Caco-2 (cell line): ENCODE measurements at regions not wholly inside any gene's neighbourhood (a gene's known extent, or its start where the extent isn't known, plus 50 kb on each side); places are given as distances from the start of the nearest gene placed in this dataset.

Experiments used
- BruUV-seq: library from RNA; stranded (reverse); fragments of 400-500 nt; replicated peaks from 2 replicates; lab custom pipeline; 2021; lab: Mats Ljungman, UMichigan
- CTCF ChIA-PET: fragments of 300-600 bp; sonication (Branson Sonifier 250); formaldehyde crosslinking; loops from one replicate; lab custom pipeline; 2022; ENCODE audit warnings: antibody characterized with exemption; lab: Charles Lee
- POLR2A ChIA-PET: fragments of 300-600 bp; sonication (Branson Sonifier 250); formaldehyde crosslinking; loops from one replicate; lab custom pipeline; 2022; ENCODE audit warnings: antibody characterized with exemption; lab: Charles Lee
- DNase-seq, 2 experiments: peaks; one replicate each; pipeline versions ENCODE4 v3.0.0 to v3.0.0-alpha.2; 2020 to 2022
- H3K27me3 ChIP-seq: replicated peaks from 2 replicates; pipeline ENCODE4 v1.6.0; 2011; ENCODE audit warnings: low read length; ENCODE audit not compliant: control insufficient read depth, insufficient read depth
- H3K36me3 ChIP-seq: 2 replicates; pipeline ENCODE4 v1.5.1; 2011; ENCODE audit warnings: low read length; ENCODE audit not compliant: control insufficient read depth, insufficient read depth
- H3K4me1 ChIP-seq: fragments of 250-450 bp; sonication (Bioruptor Pico); 2 replicates; pipeline ENCODE4 v1.5.1; 2020; ENCODE audit warnings: mild to moderate bottlenecking
- H3K4me3 ChIP-seq: 2 replicates; pipeline ENCODE4 v1.5.1; 2011; ENCODE audit warnings: low read depth, mild to moderate bottlenecking, control low read depth, low read length
- H3K9me3 ChIP-seq: fragments of 250-450 bp; sonication (Bioruptor Pico); 2 replicates; pipeline ENCODE4 v1.5.1; 2020; ENCODE audit warnings: mild to moderate bottlenecking, moderate library complexity
- H3K27ac Mint-ChIP-seq: one replicate; pipeline ENCODE4 v1.8.0; 2022; ENCODE audit warnings: mixed read lengths; ENCODE audit not compliant: unreplicated experiment
- H3K27me3 Mint-ChIP-seq: one replicate; pipeline ENCODE4 v1.8.0; 2022; ENCODE audit warnings: mixed read lengths; ENCODE audit not compliant: insufficient read depth, unreplicated experiment
- H3K36me3 Mint-ChIP-seq: one replicate; pipeline ENCODE4 v1.8.0; 2022; ENCODE audit warnings: mild to moderate bottlenecking, mixed read lengths; ENCODE audit not compliant: insufficient read depth, unreplicated experiment
- H3K4me1 Mint-ChIP-seq: one replicate; pipeline ENCODE4 v1.8.0; 2022; ENCODE audit warnings: low read depth, mixed read lengths; ENCODE audit not compliant: unreplicated experiment
- H3K4me3 Mint-ChIP-seq: one replicate; pipeline ENCODE4 v1.8.0; 2022; ENCODE audit warnings: mild to moderate bottlenecking, moderate library complexity, mixed read lengths; ENCODE audit not compliant: unreplicated experiment
- H3K9me3 Mint-ChIP-seq: one replicate; pipeline ENCODE4 v1.8.0; 2022; ENCODE audit warnings: mixed read lengths; ENCODE audit not compliant: unreplicated experiment
- CTCF ChIP-seq, 2 experiments: fragments of 200-600 bp in 1 of 2; IDR thresholded peaks; 1 replicate in 1 of 2; 2 replicates in 1 of 2; pipeline versions ENCODE4 v1.5.1 to v1.8.0; 2011 to 2022; ENCODE audit warnings: antibody characterized with exemption in 1 of 2, control low read depth in 1 of 2, inconsistent platforms in 1 of 2, low read depth in 1 of 2, low read length in 1 of 2, mild to moderate bottlenecking in 1 of 2, moderate library complexity in 1 of 2; ENCODE audit not compliant: insufficient read depth in 1 of 2, severe bottlenecking in 1 of 2, unreplicated experiment in 1 of 2
- intact Hi-C: fragments of 100-400 bp; cut with micrococcal nuclease; formaldehyde crosslinking; loops from one replicate; pipeline ENCODE4 v1.10.0; 2022; ENCODE audit not compliant: unreplicated experiment

GRCh38 chr2:154588838-154589237 lies 109.7 kb upstream of the KCNJ3 start:
- H3K9me3 Mint-ChIP-seq, result no peaks in the 10 kb centered on the region
- no peak overlapping the region for H3K4me3 ChIP-seq
- no peaks in the 10 kb centered on the region for H3K36me3 ChIP-seq
- no peaks in the 10 kb centered on the region for H3K9me3 ChIP-seq
- H3K27ac Mint-ChIP-seq, result no peak overlapping the region
- H3K27me3 ChIP-seq, result no peaks in the 10 kb centered on the region
- no peak for DNase-seq
- intact Hi-C loops, result no loop called here
- peaks cover 2% of the 10 kb centered on the region for H3K27me3 Mint-ChIP-seq
- CTCF ChIA-PET, result interaction anchor here (0.7 kb wide), 1 partner anchor 40 kb away, joined by 7 read pairs; no protein-coding TSS in a partner anchor
- POLR2A ChIA-PET, result no interaction called here
- no peaks in the 10 kb centered on the region for H3K4me1 Mint-ChIP-seq
- TF ChIP-seq CTCF (IDR thresholded peaks at IDR 0.05; ENCODE audit: insufficient read depth in 1 of 2, low read depth in 1 of 2, low read length in 1 of 2, severe bottlenecking in 1 of 2, unreplicated experiment in 1 of 2), result no peak
- BruUV-seq, result no TSS peak
- no peaks in the 10 kb centered on the region for H3K4me1 ChIP-seq
- H3K4me3 Mint-ChIP-seq, result no peak overlapping the region
- no peaks in the 10 kb centered on the region for H3K36me3 Mint-ChIP-seq

- Histone ChIP-seq H3K36me3 (no peaks in the 10 kb centered on the region), H3K4me3 (no peak overlapping the region), H3K9me3 (no peaks in the 10 kb centered on the region), H3K4me1 (no peaks in the 10 kb centered on the region), H3K27me3 (no peaks in the 10 kb centered on the region)
- Mint-ChIP-seq H3K9me3 (no peaks in the 10 kb centered on the region), H3K4me3 (no peak overlapping the region), H3K27me3 (peaks cover 5% of the 10 kb centered on the region), H3K27ac (no peak overlapping the region), H3K36me3 (no peaks in the 10 kb centered on the region), H3K4me1 (no peaks in the 10 kb centered on the region)
- intact Hi-C loops, result no loop called here
- ChIA-PET POLR2A (no interaction called here), CTCF (no interaction called here)
- TF ChIP-seq CTCF (IDR thresholded peaks at IDR 0.05; ENCODE audit: insufficient read depth in 1 of 2, low read depth in 1 of 2, low read length in 1 of 2, severe bottlenecking in 1 of 2, unreplicated experiment in 1 of 2), result no peak
- BruUV-seq, result no TSS peak
- DNase-seq, result no peak
Measured at GRCh38 chr2:154589514-154589913, 109.0 kb upstream of the KCNJ3 start.

GRCh38 chr2:154591294-154591820 lies 107.1 kb upstream of the KCNJ3 start:
- no peaks in the 10 kb centered on the region for H3K36me3 ChIP-seq
- H3K27me3 Mint-ChIP-seq, result peaks cover 5% of the 10 kb centered on the region
- ChIA-PET CTCF (no interaction called here), POLR2A (no interaction called here)
- H3K27me3 ChIP-seq, result no peaks in the 10 kb centered on the region
- no peaks in the 10 kb centered on the region for H3K9me3 Mint-ChIP-seq
- DNase-seq, result no peak
- no peaks in the 10 kb centered on the region for H3K4me1 Mint-ChIP-seq
- TF ChIP-seq CTCF (IDR thresholded peaks at IDR 0.05; ENCODE audit: insufficient read depth in 1 of 2, low read depth in 1 of 2, low read length in 1 of 2, severe bottlenecking in 1 of 2, unreplicated experiment in 1 of 2), result no peak
- H3K4me3 Mint-ChIP-seq, result no peak overlapping the region
- no peaks in the 10 kb centered on the region for H3K9me3 ChIP-seq
- no TSS peak for BruUV-seq
- H3K4me1 ChIP-seq, result no peaks in the 10 kb centered on the region
- no peak overlapping the region for H3K4me3 ChIP-seq
- intact Hi-C loops, result no loop called here
- no peak overlapping the region for H3K27ac Mint-ChIP-seq
- H3K36me3 Mint-ChIP-seq, result no peaks in the 10 kb centered on the region
